ENCODE measurements at regions not wholly inside any gene's neighbourhood (a gene's known extent, or its start where the extent isn't known, plus 50 kb on each side); places are given as distances from the start of the nearest gene placed in this dataset.

DNA sequence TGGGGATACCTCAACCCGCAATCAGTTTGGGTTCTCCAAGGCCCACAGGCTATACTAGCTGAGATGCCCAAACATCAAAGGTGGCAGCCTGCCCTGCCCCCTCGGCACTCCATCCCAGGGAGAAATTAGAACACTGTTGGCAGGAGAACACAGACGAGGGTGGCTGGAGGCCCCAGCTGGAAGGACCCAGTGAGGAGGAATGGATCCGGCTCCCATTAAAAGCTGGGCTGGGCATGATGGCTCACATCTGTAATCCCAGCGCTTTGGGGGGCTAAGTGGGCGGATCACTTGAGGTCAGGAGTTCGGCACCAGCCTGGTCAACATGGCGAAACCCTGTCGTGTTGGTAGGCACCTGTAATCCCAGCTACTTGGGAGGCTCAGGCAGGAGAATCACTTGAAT, 199.9 kb upstream of the GNAI1 start:
- no peak overlapping the region for H3K4me3 ChIP-seq (replicated peaks in 1 of 3; ENCODE audit: insufficient read depth in 1 of 3, low read depth in 1 of 3, low read length in 3 of 3)
- H3K27ac ChIP-seq (ENCODE audit: insufficient read depth, low read depth, low read length) = no peak overlapping the region
- no peak for FAIRE-seq
- no peaks in the 10 kb centered on the region for H3K4me1 ChIP-seq (ENCODE audit: control insufficient read depth, extremely low read depth, insufficient read depth, low read length)
- dilution Hi-C loops (cut with MboI; ENCODE audit: extremely low pct_ligation_motif_present, low sequenced_read_pairs) = no loop called here
- H3K9me1 ChIP-seq (replicated peaks; ENCODE audit: control insufficient read depth, extremely low read depth, insufficient read depth, low read length) = no peaks in the 10 kb centered on the region
- H2AFZ ChIP-seq (ENCODE audit: low read depth, low read length) = no peak overlapping the region
- no peaks in the 10 kb centered on the region for H3K27me3 ChIP-seq (ENCODE audit: control insufficient read depth in 2 of 2, insufficient read depth in 2 of 2, low read length in 2 of 2)
- ChIA-PET CTCF (no interaction called here), POLR2A (no interaction called here)
- no peaks in the 10 kb centered on the region for H3K36me3 ChIP-seq (ENCODE audit: control insufficient read depth in 2 of 2, extremely low read depth in 1 of 2, insufficient read depth in 2 of 2, low read length in 2 of 2)
- H3K9ac ChIP-seq (replicated peaks; ENCODE audit: extremely low read depth, insufficient read depth, low read length) = no peak overlapping the region
- H3K9me3 ChIP-seq (replicated peaks; ENCODE audit: control insufficient read depth, insufficient read depth, low read length) = no peaks in the 10 kb centered on the region
- BruUV-seq (replicated peaks) = no TSS peak
- TF ChIP-seq POLR2AphosphoS5 (IDR thresholded peaks at IDR 0.05; ENCODE audit: insufficient read depth, low read depth, low read length) = no peak
- no peak overlapping the region for H3K4me2 ChIP-seq (ENCODE audit: insufficient read depth, low read length)
- H3K79me2 ChIP-seq (ENCODE audit: control insufficient read depth, insufficient read depth, low read length) = no peaks in the 10 kb centered on the region
- intact Hi-C loops (cut with micrococcal nuclease) = no loop called here
- no peaks in the 10 kb centered on the region for H4K20me1 ChIP-seq (replicated peaks; ENCODE audit: control insufficient read depth, extremely low read depth, insufficient read depth, low read length)
- DNase-seq (ENCODE audit: low read depth, low spot score) = no peak

DNA sequence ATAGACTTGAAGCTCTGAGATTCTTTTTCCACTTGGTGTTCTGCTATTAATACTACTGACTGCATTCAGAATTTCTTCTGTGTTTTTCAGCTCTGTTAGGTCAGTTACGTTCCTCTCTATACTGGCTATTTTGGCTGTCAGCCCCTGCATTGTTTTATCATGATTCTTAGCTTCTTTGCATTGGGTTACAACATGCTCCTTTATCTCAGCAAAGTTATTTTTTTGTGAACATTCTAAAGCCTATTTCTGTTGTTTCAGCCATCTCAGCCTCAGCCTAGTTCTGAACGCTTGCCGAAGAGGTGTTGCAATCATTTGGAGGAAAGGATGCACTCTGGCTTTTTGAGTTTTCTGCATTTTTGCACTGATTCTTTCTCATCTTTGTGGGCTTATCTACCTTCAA, 201.5 kb upstream of the GNAI1 start:
- Histone ChIP-seq H3K79me2 (ENCODE audit: control insufficient read depth, insufficient read depth, low read length) (no peaks in the 10 kb centered on the region), H3K27ac (ENCODE audit: insufficient read depth, low read depth, low read length) (no peak overlapping the region), H3K4me2 (ENCODE audit: insufficient read depth, low read length) (no peak overlapping the region), H4K20me1 (replicated peaks; ENCODE audit: control insufficient read depth, extremely low read depth, insufficient read depth, low read length) (no peaks in the 10 kb centered on the region), H3K4me1 (ENCODE audit: control insufficient read depth, extremely low read depth, insufficient read depth, low read length) (no peaks in the 10 kb centered on the region), H3K27me3 (ENCODE audit: control insufficient read depth in 2 of 2, insufficient read depth in 2 of 2, low read length in 2 of 2) (no peaks in the 10 kb centered on the region), H3K9me3 (replicated peaks; ENCODE audit: control insufficient read depth, insufficient read depth, low read length) (no peaks in the 10 kb centered on the region), H2AFZ (ENCODE audit: low read depth, low read length) (no peak overlapping the region), H3K4me3 (replicated peaks in 1 of 3; ENCODE audit: insufficient read depth in 1 of 3, low read depth in 1 of 3, low read length in 3 of 3) (no peak overlapping the region), H3K9ac (replicated peaks; ENCODE audit: extremely low read depth, insufficient read depth, low read length) (no peak overlapping the region), H3K36me3 (ENCODE audit: control insufficient read depth in 2 of 2, extremely low read depth in 1 of 2, insufficient read depth in 2 of 2, low read length in 2 of 2) (no peaks in the 10 kb centered on the region), H3K9me1 (replicated peaks; ENCODE audit: control insufficient read depth, extremely low read depth, insufficient read depth, low read length) (no peaks in the 10 kb centered on the region)
- CTCF ChIA-PET = interaction anchor here (1.1 kb wide), 1 partner anchor 9 kb away, joined by 3 read pairs; no protein-coding TSS in a partner anchor
- no TSS peak for BruUV-seq (replicated peaks)
- intact Hi-C loops (cut with micrococcal nuclease) (no loop called here), dilution Hi-C loops (cut with MboI; ENCODE audit: extremely low pct_ligation_motif_present, low sequenced_read_pairs) (no loop called here)
- no peak for FAIRE-seq
- DNase-seq (ENCODE audit: low read depth, low spot score) = no peak
- POLR2A ChIA-PET = no interaction called here
- TF ChIP-seq GATA2 (IDR thresholded peaks at IDR 0.05; ENCODE audit: insufficient read depth, insufficient read length, low read depth, low read length) (no peak), POLR2A (IDR thresholded peaks at IDR 0.05; ENCODE audit: low read depth, low read length) (no peak)

Measured in endothelial cell of umbilical vein (primary cell).